Glutamatergic neuron (in vitro differentiated cells): ENCODE measurements at regions not wholly inside any gene's neighbourhood (a gene's known extent, or its start where the extent isn't known, plus 50 kb on each side); places are given as distances from the start of the nearest gene placed in this dataset.
A peak's percentile ranks its signal among the peaks of the same experiment; 100 is the strongest.
"Not testable (repeated sequence)": the region's sequence is repeated elsewhere in the genome, so short reads cannot be mapped to it uniquely, and the experiment has no call there.

Experiments
- DNase-seq: peaks from one replicate; pipeline ENCODE4 v3.0.0; 2022
- H3K27ac Mint-ChIP-seq: one replicate; pipeline ENCODE4 v1.8.0; 2020; ENCODE audit warnings: mild to moderate bottlenecking, mixed read lengths, inconsistent platforms; ENCODE audit not compliant: unreplicated experiment
- H3K27me3 Mint-ChIP-seq: one replicate; pipeline ENCODE4 v1.8.0; 2020; ENCODE audit warnings: mild to moderate bottlenecking, moderate library complexity, mixed read lengths, inconsistent platforms; ENCODE audit not compliant: unreplicated experiment
- H3K36me3 Mint-ChIP-seq: one replicate; pipeline ENCODE4 v1.8.0; 2020; ENCODE audit warnings: mild to moderate bottlenecking, mixed read lengths, inconsistent platforms; ENCODE audit not compliant: unreplicated experiment
- H3K4me1 Mint-ChIP-seq: one replicate; pipeline ENCODE4 v1.8.0; 2020; ENCODE audit warnings: mild to moderate bottlenecking, low read depth, mixed read lengths, inconsistent platforms; ENCODE audit not compliant: unreplicated experiment
- H3K4me3 Mint-ChIP-seq: one replicate; pipeline ENCODE4 v1.8.0; 2020; ENCODE audit warnings: mild to moderate bottlenecking, mixed read lengths, inconsistent platforms; ENCODE audit not compliant: unreplicated experiment
- H3K9me3 Mint-ChIP-seq: one replicate; pipeline ENCODE4 v1.8.0; 2020; ENCODE audit warnings: mild to moderate bottlenecking, moderate library complexity, mixed read lengths, inconsistent platforms; ENCODE audit not compliant: unreplicated experiment
- TF ChIP-seq, protein P1 (sequence below): fragments of 200-600 bp; sonication (generic); IDR thresholded peaks from one replicate; pipeline ENCODE4 v1.5.0; 2021; ENCODE audit not compliant: partially characterized antibody, unreplicated experiment

- Mint-ChIP-seq H3K27ac (peak overlapping the region; percentile 94), H3K27me3 (peaks cover 9% of the 10 kb centered on the region), H3K4me3 (peak overlapping the region; percentile 74), H3K36me3 (no peaks in the 10 kb centered on the region), H3K4me1 (peaks cover 51% of the 10 kb centered on the region), H3K9me3 (peaks cover 25% of the 10 kb centered on the region)
- TF ChIP-seq, protein P1, sequence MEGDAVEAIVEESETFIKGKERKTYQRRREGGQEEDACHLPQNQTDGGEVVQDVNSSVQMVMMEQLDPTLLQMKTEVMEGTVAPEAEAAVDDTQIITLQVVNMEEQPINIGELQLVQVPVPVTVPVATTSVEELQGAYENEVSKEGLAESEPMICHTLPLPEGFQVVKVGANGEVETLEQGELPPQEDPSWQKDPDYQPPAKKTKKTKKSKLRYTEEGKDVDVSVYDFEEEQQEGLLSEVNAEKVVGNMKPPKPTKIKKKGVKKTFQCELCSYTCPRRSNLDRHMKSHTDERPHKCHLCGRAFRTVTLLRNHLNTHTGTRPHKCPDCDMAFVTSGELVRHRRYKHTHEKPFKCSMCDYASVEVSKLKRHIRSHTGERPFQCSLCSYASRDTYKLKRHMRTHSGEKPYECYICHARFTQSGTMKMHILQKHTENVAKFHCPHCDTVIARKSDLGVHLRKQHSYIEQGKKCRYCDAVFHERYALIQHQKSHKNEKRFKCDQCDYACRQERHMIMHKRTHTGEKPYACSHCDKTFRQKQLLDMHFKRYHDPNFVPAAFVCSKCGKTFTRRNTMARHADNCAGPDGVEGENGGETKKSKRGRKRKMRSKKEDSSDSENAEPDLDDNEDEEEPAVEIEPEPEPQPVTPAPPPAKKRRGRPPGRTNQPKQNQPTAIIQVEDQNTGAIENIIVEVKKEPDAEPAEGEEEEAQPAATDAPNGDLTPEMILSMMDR: no peak
- peak; percentile 27 for DNase-seq
Observed at GRCh38 chr18:1017227-1018058, 112.8 kb downstream of the ADCYAP1 start.

GRCh38 chr18:1018181-1018681 is 113.6 kb downstream of the ADCYAP1 start:
- DNase-seq: peak; percentile 44
- H3K4me1 Mint-ChIP-seq: peaks cover 48% of the 10 kb centered on the region
- peak overlapping the region; percentile 94 for H3K27ac Mint-ChIP-seq
- H3K36me3 Mint-ChIP-seq: no peaks in the 10 kb centered on the region
- peaks cover 25% of the 10 kb centered on the region for H3K9me3 Mint-ChIP-seq
- H3K27me3 Mint-ChIP-seq: peaks cover 9% of the 10 kb centered on the region
- TF ChIP-seq, protein P1: no peak
- peak overlapping the region; percentile 74 for H3K4me3 Mint-ChIP-seq

DNA sequence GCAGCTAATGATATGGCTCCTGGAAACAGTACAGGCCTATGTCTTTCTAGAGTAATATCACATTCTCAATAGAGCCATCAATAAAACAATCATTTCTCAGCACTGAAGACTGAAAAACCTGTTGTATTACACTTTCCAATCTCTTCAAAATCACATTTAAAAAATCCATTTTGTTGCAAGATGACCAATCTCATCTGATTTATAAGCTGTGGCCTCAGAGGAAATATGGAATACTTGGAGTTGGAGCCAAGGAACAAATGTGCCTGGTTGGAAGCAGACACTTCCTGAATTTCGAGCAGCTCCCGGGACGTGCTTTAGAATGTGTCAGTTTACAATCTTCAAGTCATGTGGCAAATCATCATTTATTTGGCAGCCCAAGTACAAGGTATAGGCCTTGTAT is 114.5 kb downstream of the ADCYAP1 start:
- TF ChIP-seq, protein P1: no peak
- H3K36me3 Mint-ChIP-seq: no peaks in the 10 kb centered on the region
- H3K4me1 Mint-ChIP-seq: peaks cover 40% of the 10 kb centered on the region
- H3K27me3 Mint-ChIP-seq: peaks cover 7% of the 10 kb centered on the region
- peaks cover 18% of the 10 kb centered on the region for H3K9me3 Mint-ChIP-seq
- H3K27ac Mint-ChIP-seq: no peak overlapping the region
- no peak overlapping the region for H3K4me3 Mint-ChIP-seq
- no peak for DNase-seq

- Mint-ChIP-seq H3K27ac (no peak overlapping the region), H3K27me3 (peaks cover 7% of the 10 kb centered on the region), H3K9me3 (peaks cover 10% of the 10 kb centered on the region), H3K4me1 (peaks cover 32% of the 10 kb centered on the region), H3K4me3 (no peak overlapping the region), H3K36me3 (no peaks in the 10 kb centered on the region)
- no peak for DNase-seq
- TF ChIP-seq, protein P1: no peak
Observed at GRCh38 chr18:1020731-1021344, 116.2 kb downstream of the ADCYAP1 start.

GRCh38 chr18:1026930-1027329 is 122.3 kb downstream of the ADCYAP1 start:
- Mint-ChIP-seq H3K27me3 (no peaks in the 10 kb centered on the region), H3K36me3 (peaks cover 12% of the 10 kb centered on the region), H3K27ac (no peak overlapping the region), H3K4me1 (no peaks in the 10 kb centered on the region), H3K4me3 (no peak overlapping the region), H3K9me3 (peaks cover 6% of the 10 kb centered on the region)
- TF ChIP-seq, protein P1: no peak
- DNase-seq: no peak

DNA sequence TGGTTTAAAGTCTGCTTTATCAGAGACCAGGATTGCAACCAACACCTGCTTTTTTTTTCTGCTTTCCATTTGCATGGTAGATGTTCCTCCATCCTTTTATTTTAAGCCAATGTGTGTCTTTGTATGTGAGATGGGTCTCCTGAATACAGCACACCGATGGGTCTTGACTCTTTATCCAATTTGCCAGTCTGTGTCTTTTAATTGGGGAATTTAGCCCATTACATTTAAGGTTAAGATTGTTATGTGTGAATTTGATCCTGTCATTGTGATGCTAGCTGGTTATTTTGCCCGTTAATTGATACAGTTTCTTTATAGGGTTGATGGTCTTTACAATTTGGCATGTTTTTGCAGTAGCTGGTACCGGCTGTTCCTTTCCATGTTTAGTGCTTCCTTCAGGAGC is 128.4 kb downstream of the ADCYAP1 start:
- not testable (repeated sequence) for H3K27ac Mint-ChIP-seq, H3K27me3 Mint-ChIP-seq, H3K9me3 Mint-ChIP-seq, H3K4me1 Mint-ChIP-seq, DNase-seq, H3K4me3 Mint-ChIP-seq
- peaks cover 32% of the 10 kb centered on the region for H3K36me3 Mint-ChIP-seq
